ENCODE measurements at regions not wholly inside any gene's neighbourhood (a gene's known extent, or its start where the extent isn't known, plus 50 kb on each side); places are given as distances from the start of the nearest gene placed in this dataset.
A peak's percentile ranks its signal among the peaks of the same experiment; 100 is the strongest.

DNA sequence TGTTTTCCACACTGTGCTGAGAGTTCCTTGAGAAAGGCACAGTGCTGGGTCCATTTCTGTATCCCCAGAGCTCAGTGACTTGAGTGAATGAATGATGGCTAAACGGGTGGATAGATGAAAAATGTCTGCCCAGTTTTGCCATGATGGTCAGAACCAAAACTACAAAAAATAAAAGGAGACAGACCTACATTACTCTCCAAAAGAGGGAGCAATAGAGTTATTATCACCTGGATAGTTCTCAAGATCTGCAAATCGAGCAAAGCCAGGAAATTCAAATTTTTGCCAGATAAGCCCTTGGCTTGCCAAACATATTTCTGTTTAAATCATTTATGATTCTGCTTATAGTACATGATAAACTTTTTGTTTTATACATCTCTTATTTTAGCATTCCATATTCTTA, 214.2 kb upstream of the ZNF462 start:
- H3K27me3 ChIP-seq (ENCODE audit: control insufficient read depth, extremely low read depth, insufficient read depth, low read length) = no peaks in the 10 kb centered on the region
- H3K9ac ChIP-seq (ENCODE audit: control insufficient read depth, extremely low read depth, insufficient read depth, low read length) = no peak overlapping the region
- no peak overlapping the region for H3K4me2 ChIP-seq (ENCODE audit: control insufficient read depth, extremely low read depth, insufficient read depth, low read depth, low read length)
- no peak overlapping the region for H3K4me3 ChIP-seq (ENCODE audit: control insufficient read depth in 2 of 3, extremely low read depth in 1 of 3, insufficient read depth in 2 of 3, low read depth in 1 of 3, low read length in 3 of 3)
- no peaks in the 10 kb centered on the region for H3K4me1 ChIP-seq (ENCODE audit: control insufficient read depth, extremely low read depth, insufficient read depth, low read length)
- H4K20me1 ChIP-seq (ENCODE audit: control insufficient read depth, extremely low read depth, insufficient read depth, low read length) = no peaks in the 10 kb centered on the region
- no peaks in the 10 kb centered on the region for H3K9me1 ChIP-seq (ENCODE audit: control insufficient read depth, extremely low read depth, insufficient read depth, low read length)
- DNase-seq (ENCODE audit: low read depth, low spot score) (no peak), FAIRE-seq (no peak)
- no peaks in the 10 kb centered on the region for H3K9me3 ChIP-seq (ENCODE audit: control insufficient read depth, low read depth, low read length)
- H3K36me3 ChIP-seq (ENCODE audit: control insufficient read depth in 2 of 2, extremely low read depth in 1 of 2, insufficient read depth in 2 of 2, low read length in 2 of 2) = no peaks in the 10 kb centered on the region
- dilution Hi-C loops (cut with MboI; ENCODE audit: extremely low pct_ligation_motif_present, low sequenced_read_pairs) = no loop called here
- H3K27ac ChIP-seq (ENCODE audit: control insufficient read depth, insufficient read depth, low read length) = no peak overlapping the region
- no peak overlapping the region for H2AFZ ChIP-seq (ENCODE audit: control insufficient read depth, low read length)
- H3K79me2 ChIP-seq (ENCODE audit: control insufficient read depth, insufficient read depth, low read length) = no peaks in the 10 kb centered on the region
- peak in 2 of 3 experiments; percentile 30 to 36 for TF ChIP-seq CTCF (optimal IDR thresholded peaks at IDR 0.05 in 1 of 3, IDR thresholded peaks at IDR 0.05 in 1 of 3, conservative IDR thresholded peaks at IDR 0.05 in 1 of 3; ENCODE audit: extremely low read depth in 1 of 3, insufficient read depth in 2 of 3, low read length in 3 of 3)
- TF ChIP-seq EZH2 (IDR thresholded peaks at IDR 0.05; ENCODE audit: low read length) = no peak

- H3K4me2 ChIP-seq (ENCODE audit: control insufficient read depth, extremely low read depth, insufficient read depth, low read depth, low read length) = no peak overlapping the region
- no peak overlapping the region for H3K4me3 ChIP-seq (ENCODE audit: control insufficient read depth in 2 of 3, extremely low read depth in 1 of 3, insufficient read depth in 2 of 3, low read depth in 1 of 3, low read length in 3 of 3)
- no peaks in the 10 kb centered on the region for H3K9me3 ChIP-seq (ENCODE audit: control insufficient read depth, low read depth, low read length)
- TF ChIP-seq EZH2 (IDR thresholded peaks at IDR 0.05; ENCODE audit: low read length) = no peak
- no peak for TF ChIP-seq CTCF (optimal IDR thresholded peaks at IDR 0.05 in 1 of 3, IDR thresholded peaks at IDR 0.05 in 1 of 3, conservative IDR thresholded peaks at IDR 0.05 in 1 of 3; ENCODE audit: extremely low read depth in 1 of 3, insufficient read depth in 2 of 3, low read length in 3 of 3)
- no peak for FAIRE-seq
- no peaks in the 10 kb centered on the region for H3K4me1 ChIP-seq (ENCODE audit: control insufficient read depth, extremely low read depth, insufficient read depth, low read length)
- no peak overlapping the region for H2AFZ ChIP-seq (ENCODE audit: control insufficient read depth, low read length)
- H3K27ac ChIP-seq (ENCODE audit: control insufficient read depth, insufficient read depth, low read length) = no peak overlapping the region
- no peaks in the 10 kb centered on the region for H3K9me1 ChIP-seq (ENCODE audit: control insufficient read depth, extremely low read depth, insufficient read depth, low read length)
- H3K27me3 ChIP-seq (ENCODE audit: control insufficient read depth, extremely low read depth, insufficient read depth, low read length) = no peaks in the 10 kb centered on the region
- dilution Hi-C loops (cut with MboI; ENCODE audit: extremely low pct_ligation_motif_present, low sequenced_read_pairs) = no loop called here
- H3K36me3 ChIP-seq (ENCODE audit: control insufficient read depth in 2 of 2, extremely low read depth in 1 of 2, insufficient read depth in 2 of 2, low read length in 2 of 2) = no peaks in the 10 kb centered on the region
- no peaks in the 10 kb centered on the region for H4K20me1 ChIP-seq (ENCODE audit: control insufficient read depth, extremely low read depth, insufficient read depth, low read length)
- no peaks in the 10 kb centered on the region for H3K79me2 ChIP-seq (ENCODE audit: control insufficient read depth, insufficient read depth, low read length)
- no peak overlapping the region for H3K9ac ChIP-seq (ENCODE audit: control insufficient read depth, extremely low read depth, insufficient read depth, low read length)
- DNase-seq (ENCODE audit: low read depth, low spot score) = no peak
Observed at GRCh38 chr9:106649664-106650063, 213.3 kb upstream of the ZNF462 start.
